ENCODE measurements at regions not wholly inside any gene's neighbourhood (a gene's known extent, or its start where the extent isn't known, plus 50 kb on each side); places are given as distances from the start of the nearest gene placed in this dataset.

GRCh38 chr5:175813943-175814630, 57.3 kb upstream of the CPLX2 start:
- no peak overlapping the region for H3K4me3 Mint-ChIP-seq
- no peaks in the 10 kb centered on the region for H3K4me1 Mint-ChIP-seq
- no peak overlapping the region for H3K27ac Mint-ChIP-seq (ENCODE audit: low read depth)
- ATAC-seq (replicated peaks; ENCODE audit: extremely low read depth, poor library complexity, severe bottlenecking) (no peak), DNase-seq (ENCODE audit: low spot score in 2 of 2) (no peak)
- peaks cover 72% of the 10 kb centered on the region for H3K27me3 Mint-ChIP-seq
- H3K9me3 Mint-ChIP-seq, result no peaks in the 10 kb centered on the region
- H3K36me3 Mint-ChIP-seq (ENCODE audit: insufficient read depth), result no peaks in the 10 kb centered on the region

DNA sequence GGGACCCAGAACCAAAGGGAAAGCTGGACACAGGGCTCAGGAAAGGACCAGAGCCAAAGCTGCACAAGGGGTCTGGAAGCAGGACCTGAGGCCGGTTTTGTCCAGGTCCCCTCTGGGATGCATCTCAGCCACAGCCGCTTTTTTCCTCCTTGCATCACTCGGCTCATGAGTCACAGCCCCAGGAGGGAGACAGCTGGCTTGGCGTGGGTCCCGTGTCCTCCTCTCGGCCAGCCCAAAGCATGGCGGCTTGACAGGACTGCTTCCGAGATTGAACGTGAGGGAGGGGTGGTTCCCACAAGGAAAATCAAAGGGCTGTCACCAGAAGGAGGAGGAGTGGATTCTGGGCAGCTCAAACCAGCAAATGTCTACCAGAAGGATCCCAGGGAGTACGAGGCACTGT, 56.7 kb upstream of the CPLX2 start:
- Mint-ChIP-seq H3K36me3 (ENCODE audit: insufficient read depth) (no peaks in the 10 kb centered on the region), H3K4me1 (no peaks in the 10 kb centered on the region), H3K27me3 (peaks cover 72% of the 10 kb centered on the region), H3K27ac (ENCODE audit: low read depth) (no peak overlapping the region), H3K4me3 (no peak overlapping the region), H3K9me3 (no peaks in the 10 kb centered on the region)
- DNase-seq (ENCODE audit: low spot score in 2 of 2), result no peak
- no peak for ATAC-seq (replicated peaks; ENCODE audit: extremely low read depth, poor library complexity, severe bottlenecking)

- H3K9me3 Mint-ChIP-seq, result no peaks in the 10 kb centered on the region
- no peaks in the 10 kb centered on the region for H3K36me3 Mint-ChIP-seq (ENCODE audit: insufficient read depth)
- H3K27me3 Mint-ChIP-seq, result peaks cover 72% of the 10 kb centered on the region
- no peak for DNase-seq (ENCODE audit: low spot score in 2 of 2)
- ATAC-seq (replicated peaks; ENCODE audit: extremely low read depth, poor library complexity, severe bottlenecking), result no peak
- H3K4me1 Mint-ChIP-seq, result no peaks in the 10 kb centered on the region
- no peak overlapping the region for H3K27ac Mint-ChIP-seq (ENCODE audit: low read depth)
- no peak overlapping the region for H3K4me3 Mint-ChIP-seq
Measured at GRCh38 chr5:175815126-175815913, 56.1 kb upstream of the CPLX2 start.

- Mint-ChIP-seq H3K27me3 (peaks cover 80% of the 10 kb centered on the region), H3K4me3 (no peak overlapping the region), H3K36me3 (ENCODE audit: insufficient read depth) (no peaks in the 10 kb centered on the region), H3K9me3 (no peaks in the 10 kb centered on the region), H3K27ac (ENCODE audit: low read depth) (no peak overlapping the region), H3K4me1 (no peaks in the 10 kb centered on the region)
- no peak for ATAC-seq (replicated peaks; ENCODE audit: extremely low read depth, poor library complexity, severe bottlenecking)
- DNase-seq (ENCODE audit: low spot score in 2 of 2), result no peak
Measured at GRCh38 chr5:175816348-175816747, 55.0 kb upstream of the CPLX2 start.

DNA sequence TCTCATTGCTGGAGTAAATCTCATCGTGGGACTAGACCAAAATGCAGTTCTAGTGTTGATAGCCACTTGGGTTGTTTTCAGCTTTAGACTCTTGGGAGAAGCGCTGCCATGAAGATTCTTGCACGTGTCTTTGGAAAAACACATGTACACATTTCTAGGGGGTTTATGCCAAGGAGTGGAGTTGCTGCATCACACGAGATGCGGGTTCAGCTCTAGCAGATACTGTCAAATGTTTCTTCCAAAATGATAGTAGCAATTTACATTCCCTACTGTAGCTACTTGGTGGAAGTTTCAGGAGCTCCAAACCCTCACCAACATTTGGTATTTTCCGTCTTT, 52.3 kb upstream of the CPLX2 start:
- Mint-ChIP-seq H3K36me3 (ENCODE audit: insufficient read depth) (no peaks in the 10 kb centered on the region), H3K27me3 (peaks cover 82% of the 10 kb centered on the region), H3K9me3 (no peaks in the 10 kb centered on the region), H3K4me3 (no peak overlapping the region), H3K4me1 (peaks cover 6% of the 10 kb centered on the region), H3K27ac (ENCODE audit: low read depth) (no peak overlapping the region)
- ATAC-seq (replicated peaks; ENCODE audit: extremely low read depth, poor library complexity, severe bottlenecking) (no peak), DNase-seq (ENCODE audit: low spot score in 2 of 2) (no peak)

DNA sequence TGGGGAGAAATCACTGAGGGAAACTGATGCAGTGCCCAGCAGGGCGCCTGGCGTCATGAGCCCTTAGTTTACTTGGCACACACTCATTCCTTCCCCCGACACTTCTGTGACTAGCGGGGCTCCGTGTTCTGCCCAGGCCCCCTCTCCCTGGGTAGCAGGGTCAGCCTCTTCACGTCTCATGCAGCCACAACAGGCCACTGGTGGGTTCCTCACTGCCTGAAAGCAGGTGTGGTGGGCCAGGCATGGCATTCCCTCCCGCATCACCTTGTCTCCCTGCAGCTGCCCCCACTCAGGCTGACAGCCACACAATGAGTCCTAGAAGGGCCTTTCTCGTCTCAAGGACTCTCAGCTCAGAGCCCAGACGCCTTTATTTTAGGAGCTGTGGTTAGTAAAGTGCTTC, 51.1 kb upstream of the CPLX2 start:
- ATAC-seq (replicated peaks; ENCODE audit: extremely low read depth, poor library complexity, severe bottlenecking) (no peak), DNase-seq (ENCODE audit: low spot score in 2 of 2) (no peak)
- Mint-ChIP-seq H3K9me3 (no peaks in the 10 kb centered on the region), H3K4me3 (no peak overlapping the region), H3K27me3 (peaks cover 71% of the 10 kb centered on the region), H3K36me3 (ENCODE audit: insufficient read depth) (no peaks in the 10 kb centered on the region), H3K4me1 (peaks cover 6% of the 10 kb centered on the region), H3K27ac (ENCODE audit: low read depth) (no peak overlapping the region)
